Duodenal mucosa (tissue), 2 donors: ENCODE measurements at regions not wholly inside any gene's neighbourhood (a gene's known extent, or its start where the extent isn't known, plus 50 kb on each side); places are given as distances from the start of the nearest gene placed in this dataset.
"Not testable (repeated sequence)": the region's sequence is repeated elsewhere in the genome, so short reads cannot be mapped to it uniquely, and the experiment has no call there.

Experiments
- H3K27ac ChIP-seq: one replicate; pipeline ENCODE4 v1.7.0; 2013; ENCODE audit warnings: low read depth, low read length
- H3K27me3 ChIP-seq, 2 donors: one replicate each; pipeline ENCODE4 v1.7.0; 2013; ENCODE audit warnings: low read length in 2 of 2, control low read depth in 1 of 2; ENCODE audit not compliant: insufficient read depth in 2 of 2, control insufficient read depth in 1 of 2
- H3K36me3 ChIP-seq, 2 donors: one replicate each; pipeline ENCODE4 v1.7.0; 2013; ENCODE audit warnings: low read length in 2 of 2, control low read depth in 1 of 2; ENCODE audit not compliant: insufficient read depth in 2 of 2, control insufficient read depth in 1 of 2
- H3K4me1 ChIP-seq, 2 donors: one replicate each; pipeline ENCODE4 v1.7.0; 2013; ENCODE audit warnings: low read length in 2 of 2, control low read depth in 1 of 2; ENCODE audit not compliant: insufficient read depth in 2 of 2, control insufficient read depth in 1 of 2
- H3K4me3 ChIP-seq, 2 donors: one replicate each; pipeline ENCODE4 v1.7.0; 2013; ENCODE audit warnings: low read length in 2 of 2, low read depth in 1 of 2
- H3K9ac ChIP-seq, 2 donors: one replicate each; pipeline ENCODE4 v1.7.0; 2013; ENCODE audit warnings: low read length in 2 of 2, low read depth in 1 of 2
- H3K9me3 ChIP-seq, 2 donors: one replicate each; pipeline ENCODE4 v1.7.0; 2013; ENCODE audit warnings: low read length in 2 of 2, control low read depth in 1 of 2; ENCODE audit not compliant: control insufficient read depth in 1 of 2

- H3K9me3 ChIP-seq, result no peaks in the 10 kb centered on the region
- no peak overlapping the region for H3K4me3 ChIP-seq
- H3K36me3 ChIP-seq, result no peaks in the 10 kb centered on the region
- no peaks in the 10 kb centered on the region for H3K27me3 ChIP-seq
- no peak overlapping the region for H3K27ac ChIP-seq
- no peak overlapping the region for H3K9ac ChIP-seq
- no peaks in the 10 kb centered on the region for H3K4me1 ChIP-seq
These were observed 74.8 kb upstream of the SVIL start for GRCh38 chr10:29709484-29710002.

- no peaks in the 10 kb centered on the region for H3K9me3 ChIP-seq
- no peaks in the 10 kb centered on the region for H3K36me3 ChIP-seq
- H3K9ac ChIP-seq, result no peak overlapping the region
- no peaks in the 10 kb centered on the region for H3K27me3 ChIP-seq
- no peak overlapping the region for H3K4me3 ChIP-seq
- peaks cover 7 to 8% of the 10 kb centered on the region in 2 donors for H3K4me1 ChIP-seq
- no peak overlapping the region for H3K27ac ChIP-seq
These were observed 68.5 kb upstream of the SVIL start for GRCh38 chr10:29703271-29703670.

DNA sequence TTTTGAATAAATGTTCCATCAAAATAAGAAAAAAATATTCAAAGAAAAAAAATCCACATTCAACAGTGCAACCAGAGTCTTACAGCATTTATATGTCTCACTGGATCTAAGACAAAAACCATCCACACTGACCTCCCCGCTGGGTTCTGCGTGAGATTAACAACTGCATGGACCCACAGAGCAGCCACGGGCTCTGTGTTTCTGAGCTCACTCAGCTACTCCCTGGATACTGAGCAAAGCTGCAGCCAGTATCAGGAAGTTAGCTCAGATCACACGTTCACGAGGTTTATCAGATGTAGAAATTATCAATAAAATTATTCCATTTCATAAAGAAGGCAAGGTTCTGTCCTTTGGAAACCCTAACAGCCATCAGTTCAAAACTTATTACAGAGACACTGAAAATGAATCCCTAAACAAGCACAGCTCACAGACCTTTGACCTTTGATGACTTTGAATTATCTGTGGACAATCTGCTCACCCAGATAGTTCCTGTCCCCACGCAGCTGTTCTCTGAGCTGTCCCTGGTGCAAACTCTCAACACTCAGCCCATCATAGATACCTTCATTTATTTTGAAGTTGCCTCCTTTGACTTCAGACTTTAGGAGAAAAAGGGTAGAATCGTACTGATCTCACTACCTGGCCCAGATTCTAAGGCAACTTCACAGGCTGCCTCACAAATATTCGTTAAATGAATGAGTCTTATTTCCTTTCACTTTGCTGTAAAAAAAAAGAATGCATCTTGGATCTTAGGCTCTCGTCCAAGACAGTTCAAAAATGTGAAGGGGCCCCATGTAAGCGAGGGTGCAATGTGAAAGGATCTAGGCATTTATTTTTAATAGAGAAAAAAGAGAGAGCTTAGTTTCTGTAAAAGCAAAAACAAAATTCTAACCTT lies 67.7 kb upstream of the SVIL start:
- H3K27ac ChIP-seq, result no peak overlapping the region
- H3K36me3 ChIP-seq, result no peaks in the 10 kb centered on the region
- H3K9ac ChIP-seq, result no peak overlapping the region
- H3K9me3 ChIP-seq, result no peaks in the 10 kb centered on the region
- H3K27me3 ChIP-seq, result no peaks in the 10 kb centered on the region
- H3K4me1 ChIP-seq, result peaks cover 7 to 8% of the 10 kb centered on the region in 2 donors
- H3K4me3 ChIP-seq, result no peak overlapping the region

- Histone ChIP-seq H3K4me3 (no peak overlapping the region), H3K4me1 (peaks cover 7 to 8% of the 10 kb centered on the region in 2 donors), H3K27ac (no peak overlapping the region), H3K9ac (no peak overlapping the region), H3K36me3 (no peaks in the 10 kb centered on the region), H3K9me3 (no peaks in the 10 kb centered on the region), H3K27me3 (no peaks in the 10 kb centered on the region)
These were observed 66.5 kb upstream of the SVIL start for GRCh38 chr10:29701306-29701705.

- Histone ChIP-seq H3K36me3 (no peaks in the 10 kb centered on the region), H3K9ac (no peak overlapping the region), H3K4me1 (peaks cover 7 to 8% of the 10 kb centered on the region in 2 donors), H3K27me3 (no peaks in the 10 kb centered on the region), H3K4me3 (no peak overlapping the region), H3K9me3 (no peaks in the 10 kb centered on the region), H3K27ac (no peak overlapping the region)
These were observed 64.8 kb upstream of the SVIL start for GRCh38 chr10:29699621-29700020.

GRCh38 chr10:29698773-29699490 lies 64.2 kb upstream of the SVIL start:
- H3K27ac ChIP-seq, result no peak overlapping the region
- no peak overlapping the region for H3K9ac ChIP-seq
- H3K4me1 ChIP-seq, result peaks cover 7 to 8% of the 10 kb centered on the region in 2 donors
- no peaks in the 10 kb centered on the region for H3K36me3 ChIP-seq
- no peaks in the 10 kb centered on the region for H3K27me3 ChIP-seq
- no peaks in the 10 kb centered on the region for H3K9me3 ChIP-seq
- H3K4me3 ChIP-seq, result no peak overlapping the region

DNA sequence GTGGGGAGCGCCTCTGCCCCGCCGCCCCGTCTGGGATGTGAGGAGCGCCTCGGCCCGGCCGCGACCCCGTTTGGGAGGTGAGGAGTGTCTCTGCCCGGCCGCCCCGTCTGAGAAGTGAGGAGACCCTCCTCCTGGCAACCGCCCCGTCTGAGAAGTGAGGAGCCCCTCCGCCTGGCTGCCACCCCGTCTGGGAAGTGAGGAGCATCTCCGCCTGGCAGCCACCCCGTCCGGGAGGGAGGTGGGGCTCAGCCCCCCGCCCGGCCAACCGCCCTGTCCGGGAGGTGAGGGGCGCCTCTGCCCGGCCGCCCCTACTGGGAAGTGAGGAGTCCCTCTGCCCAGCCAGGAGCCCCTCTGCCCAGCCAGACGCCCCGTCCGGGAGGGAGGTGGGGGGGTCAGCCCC lies 61.8 kb upstream of the SVIL start:
- not testable (repeated sequence) for H3K9ac ChIP-seq, H3K9me3 ChIP-seq, H3K27me3 ChIP-seq, H3K27ac ChIP-seq, H3K4me1 ChIP-seq, H3K4me3 ChIP-seq, H3K36me3 ChIP-seq

DNA sequence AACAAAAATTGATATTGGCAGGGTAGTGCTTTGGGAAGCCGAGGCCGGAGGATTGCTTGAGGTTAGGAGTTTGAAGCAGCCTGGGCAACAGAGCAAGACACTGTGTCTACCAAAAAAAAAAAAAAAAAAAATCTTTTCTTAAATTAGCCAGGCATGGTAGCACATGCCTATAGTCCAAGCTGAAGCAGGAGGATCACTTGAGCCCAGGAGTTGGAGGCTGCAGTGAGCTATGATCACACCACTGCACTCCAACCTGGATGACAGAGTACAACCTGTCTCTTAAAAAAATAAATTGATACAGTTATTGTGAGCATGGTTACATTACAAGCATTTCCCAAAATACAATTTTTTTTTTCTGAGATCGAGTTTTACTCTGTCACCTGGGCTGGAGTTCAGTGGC lies 59.4 kb upstream of the SVIL start:
- Histone ChIP-seq H3K4me3 (no peak overlapping the region), H3K4me1 (no peaks in the 10 kb centered on the region), H3K27me3 (no peaks in the 10 kb centered on the region), H3K36me3 (no peaks in the 10 kb centered on the region), H3K27ac (no peak overlapping the region), H3K9me3 (no peaks in the 10 kb centered on the region), H3K9ac (no peak overlapping the region)

DNA sequence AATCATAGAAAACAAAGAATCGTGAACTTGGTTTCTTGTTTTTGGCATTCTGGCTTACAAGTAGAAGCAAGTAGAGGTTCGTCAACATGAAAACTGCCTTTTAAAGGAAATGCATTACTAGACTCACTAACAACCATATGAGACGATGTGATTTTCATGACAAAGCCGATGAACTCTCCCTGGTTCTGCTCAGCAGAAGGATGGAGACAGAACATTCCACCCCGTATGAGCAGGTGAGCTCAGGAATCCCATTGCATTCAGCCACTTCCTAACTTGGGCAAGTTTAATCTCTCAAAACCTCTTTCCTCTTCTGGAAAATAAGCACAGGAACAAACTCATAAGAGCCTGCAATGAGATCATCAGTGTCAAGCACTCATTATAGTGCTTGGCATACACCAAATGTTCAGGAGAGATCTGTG lies 57.4 kb upstream of the SVIL start:
- H3K9me3 ChIP-seq, result no peaks in the 10 kb centered on the region
- no peaks in the 10 kb centered on the region for H3K36me3 ChIP-seq
- peaks cover 0 to 5% of the 10 kb centered on the region in 2 donors for H3K4me1 ChIP-seq
- peak overlapping the region in 1 of 2 donors; percentile 28 for H3K4me3 ChIP-seq
- no peak overlapping the region for H3K27ac ChIP-seq
- H3K27me3 ChIP-seq, result no peaks in the 10 kb centered on the region
- no peak overlapping the region for H3K9ac ChIP-seq

- no peaks in the 10 kb centered on the region for H3K9me3 ChIP-seq
- no peaks in the 10 kb centered on the region for H3K27me3 ChIP-seq
- H3K27ac ChIP-seq, result no peak overlapping the region
- H3K4me1 ChIP-seq, result peaks cover 0 to 5% of the 10 kb centered on the region in 2 donors
- peak overlapping the region in 1 of 2 donors; percentile 28 for H3K4me3 ChIP-seq
- no peaks in the 10 kb centered on the region for H3K36me3 ChIP-seq
- no peak overlapping the region for H3K9ac ChIP-seq
These were observed 56.8 kb upstream of the SVIL start for GRCh38 chr10:29691564-29692072.
